Large intestine (tissue), 3 donors: ENCODE measurements at regions not wholly inside any gene's neighbourhood (a gene's known extent, or its start where the extent isn't known, plus 50 kb on each side); places are given as distances from the start of the nearest gene placed in this dataset.
"Not testable (repeated sequence)": the region's sequence is repeated elsewhere in the genome, so short reads cannot be mapped to it uniquely, and the experiment has no call there.

Experiments used
- DNase-seq, 2 donors: peaks; one replicate each; pipeline versions ENCODE4 v3.0.0 to v3.0.0-alpha.2; 2013
- H3K27ac ChIP-seq: one replicate; pipeline ENCODE4 v1.5.1; 2013; ENCODE audit warnings: low read length
- H3K27me3 ChIP-seq: 2 replicates; pipeline ENCODE4 v1.6.1; 2013; ENCODE audit warnings: low read length; ENCODE audit not compliant: control insufficient read depth, insufficient read depth
- H3K36me3 ChIP-seq: 2 replicates; pipeline ENCODE4 v1.6.1; 2013; ENCODE audit warnings: low read length; ENCODE audit not compliant: control insufficient read depth, insufficient read depth
- H3K4me1 ChIP-seq: one replicate; pipeline ENCODE4 v1.6.1; 2013; ENCODE audit warnings: low read length; ENCODE audit not compliant: control insufficient read depth, insufficient read depth
- H3K4me3 ChIP-seq: one replicate; pipeline ENCODE4 v1.5.1; 2013; ENCODE audit warnings: low read length
- H3K9me3 ChIP-seq: one replicate; pipeline ENCODE4 v1.6.1; 2013; ENCODE audit warnings: mild to moderate bottlenecking, low read depth, low read length, moderate library complexity; ENCODE audit not compliant: control insufficient read depth
- WGBS: methylation state at CpG from one replicate; pipeline ENCODE4 v1.1.5; 2013; ENCODE audit warnings: low lambda C conversion rate; ENCODE audit not compliant: insufficient coverage; 5-methylcytosine and 5-hydroxymethylcytosine counted together

GRCh38 chr12:131290255-131290959 lies 336.7 kb downstream of the ADGRD1 start:
- no peaks in the 10 kb centered on the region for H3K4me1 ChIP-seq
- H3K4me3 ChIP-seq: no peak overlapping the region
- no peaks in the 10 kb centered on the region for H3K36me3 ChIP-seq
- H3K27ac ChIP-seq: no peak overlapping the region
- WGBS: 100% methylated on average over 1 of the region's 10 CpGs
- H3K9me3 ChIP-seq: no peaks in the 10 kb centered on the region
- no peaks in the 10 kb centered on the region for H3K27me3 ChIP-seq
- no peak for DNase-seq

- H3K27me3 ChIP-seq, H3K4me3 ChIP-seq, H3K27ac ChIP-seq, DNase-seq, H3K4me1 ChIP-seq, H3K36me3 ChIP-seq, H3K9me3 ChIP-seq: not testable (repeated sequence)
- no CpG with 5 or more reads among the region's 26 CpGs for WGBS
Measured at GRCh38 chr12:131293071-131294015, 339.6 kb downstream of the ADGRD1 start.

GRCh38 chr12:131294716-131295115 lies 341.0 kb downstream of the ADGRD1 start:
- H3K4me1 ChIP-seq, H3K27ac ChIP-seq, H3K36me3 ChIP-seq, DNase-seq, H3K4me3 ChIP-seq, H3K9me3 ChIP-seq, H3K27me3 ChIP-seq: not testable (repeated sequence)
- no CpG with 5 or more reads among the region's 12 CpGs for WGBS

- H3K4me1 ChIP-seq, H3K4me3 ChIP-seq, H3K36me3 ChIP-seq, H3K9me3 ChIP-seq, H3K27me3 ChIP-seq, H3K27ac ChIP-seq, DNase-seq: not testable (repeated sequence)
- WGBS: no CpG with 5 or more reads among the region's 9 CpGs
Measured at GRCh38 chr12:131295117-131295516, 341.4 kb downstream of the ADGRD1 start.

GRCh38 chr12:131295559-131295958 lies 341.9 kb downstream of the ADGRD1 start:
- not testable (repeated sequence) for H3K4me3 ChIP-seq, H3K27me3 ChIP-seq, H3K4me1 ChIP-seq, H3K9me3 ChIP-seq, DNase-seq, H3K36me3 ChIP-seq, H3K27ac ChIP-seq
- WGBS: no CpG with 5 or more reads among the region's 17 CpGs

GRCh38 chr12:131296136-131296535 lies 342.4 kb downstream of the ADGRD1 start:
- H3K4me3 ChIP-seq, DNase-seq, H3K27me3 ChIP-seq, H3K4me1 ChIP-seq, H3K27ac ChIP-seq, H3K36me3 ChIP-seq, H3K9me3 ChIP-seq: not testable (repeated sequence)
- WGBS: no CpG with 5 or more reads among the region's 6 CpGs

- not testable (repeated sequence) for H3K27ac ChIP-seq, H3K4me1 ChIP-seq, H3K4me3 ChIP-seq, DNase-seq, H3K27me3 ChIP-seq, H3K36me3 ChIP-seq, H3K9me3 ChIP-seq
- no CpG with 5 or more reads among the region's 14 CpGs for WGBS
Measured at GRCh38 chr12:131296651-131297050, 342.9 kb downstream of the ADGRD1 start.

GRCh38 chr12:131298526-131299369 lies 345.0 kb downstream of the ADGRD1 start:
- DNase-seq, H3K9me3 ChIP-seq, H3K4me3 ChIP-seq, H3K4me1 ChIP-seq, H3K27me3 ChIP-seq, H3K27ac ChIP-seq, H3K36me3 ChIP-seq: not testable (repeated sequence)
- no CpG with 5 or more reads among the region's 83 CpGs for WGBS

GRCh38 chr12:131299370-131299701 lies 345.6 kb downstream of the ADGRD1 start:
- H3K36me3 ChIP-seq, H3K4me1 ChIP-seq, DNase-seq, H3K4me3 ChIP-seq, H3K9me3 ChIP-seq, H3K27me3 ChIP-seq, H3K27ac ChIP-seq: not testable (repeated sequence)
- no CpG with 5 or more reads among the region's 27 CpGs for WGBS

GRCh38 chr12:131303576-131303975 lies 349.9 kb downstream of the ADGRD1 start:
- H3K4me1 ChIP-seq, H3K9me3 ChIP-seq, H3K36me3 ChIP-seq, H3K27me3 ChIP-seq, H3K27ac ChIP-seq, H3K4me3 ChIP-seq, DNase-seq: not testable (repeated sequence)
- WGBS: no CpG with 5 or more reads among the region's 5 CpGs
